ENCODE measurements at regions not wholly inside any gene's neighbourhood (a gene's known extent, or its start where the extent isn't known, plus 50 kb on each side); places are given as distances from the start of the nearest gene placed in this dataset.

DNA sequence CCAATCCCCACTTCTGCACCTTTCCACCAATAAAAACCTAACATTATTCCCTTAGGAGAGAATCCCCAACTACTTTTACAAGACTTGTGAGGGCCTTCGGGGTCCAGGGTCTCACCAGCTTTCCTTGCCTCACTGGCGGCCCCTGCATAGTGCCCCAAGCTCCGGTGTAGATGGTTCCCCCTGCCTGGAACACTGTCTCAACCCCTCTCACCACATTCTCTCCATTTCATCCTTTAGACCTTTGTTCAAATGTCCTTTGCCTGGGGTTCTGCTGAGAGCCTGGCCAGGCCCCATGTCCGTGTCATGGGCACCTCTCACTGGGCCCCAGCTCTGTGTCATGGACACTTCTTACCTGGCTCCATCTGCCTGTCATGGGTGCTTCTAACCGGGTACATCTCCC, 64.5 kb upstream of the SORCS3 start:
- no peak for DNase-seq (ENCODE audit: low spot score)

DNA sequence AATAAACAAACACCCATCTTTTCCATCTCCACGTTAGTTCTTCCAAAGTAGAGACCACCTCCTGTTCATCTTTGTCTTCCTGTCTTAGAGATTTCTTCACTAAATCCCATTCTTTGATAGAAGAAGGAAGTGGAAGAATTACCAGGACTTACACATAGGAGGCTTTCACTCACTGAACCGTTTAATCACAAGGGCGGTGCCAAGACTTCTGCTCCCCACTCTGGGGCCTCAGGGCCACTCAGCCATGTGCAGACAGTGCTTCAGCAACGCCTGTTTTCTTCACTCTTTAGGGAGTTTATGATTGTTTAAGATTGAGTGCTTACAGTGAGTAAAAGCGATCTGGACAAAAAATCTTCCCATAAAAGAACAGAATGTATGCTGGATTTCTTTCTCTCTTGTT, 63.9 kb upstream of the SORCS3 start:
- DNase-seq (ENCODE audit: low spot score): no peak

DNA sequence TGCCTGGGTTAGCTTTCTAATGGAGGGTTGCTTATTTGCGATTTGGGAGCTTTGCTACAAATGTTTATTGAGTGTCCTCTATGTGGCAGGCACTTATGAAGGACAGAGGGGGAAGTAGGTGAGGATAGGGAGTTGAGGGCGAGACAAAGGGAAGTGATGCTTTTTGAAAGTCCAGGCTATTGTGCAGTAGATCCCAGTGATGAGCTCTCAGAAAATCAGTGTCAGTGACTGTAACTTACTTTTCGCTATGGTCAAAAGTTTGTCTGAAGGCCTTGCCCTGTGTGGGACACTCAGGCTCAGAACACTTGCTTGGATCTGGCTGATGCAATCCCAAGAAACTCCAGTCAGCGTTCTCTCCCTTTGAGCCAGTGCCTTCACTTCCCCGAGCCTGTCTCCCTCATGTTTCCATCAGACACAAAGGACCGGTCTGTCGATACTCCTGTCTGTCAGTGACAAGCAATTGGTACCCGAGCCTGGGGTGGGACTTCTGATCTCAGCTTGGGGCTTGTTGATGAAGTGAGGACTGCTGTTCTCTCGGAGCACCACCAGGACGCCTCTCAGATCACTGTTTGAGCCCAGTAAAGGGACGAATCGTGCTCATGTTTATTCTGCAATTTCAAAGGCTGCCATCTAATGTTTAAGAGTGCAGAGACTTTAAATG, 63.1 kb upstream of the SORCS3 start:
- no peak for DNase-seq (ENCODE audit: low spot score)

- DNase-seq (ENCODE audit: low spot score): no peak
Measured at GRCh38 chr10:104578671-104579070, 62.4 kb upstream of the SORCS3 start.

- no peak for DNase-seq (ENCODE audit: low spot score)
Measured at GRCh38 chr10:104579136-104579535, 62.0 kb upstream of the SORCS3 start.

- no peak for DNase-seq (ENCODE audit: low spot score)
Measured at GRCh38 chr10:104580321-104580720, 60.8 kb upstream of the SORCS3 start.

- DNase-seq (ENCODE audit: low spot score): peak; percentile 63
Measured at GRCh38 chr10:104580774-104581675, 60.1 kb upstream of the SORCS3 start.

- no peak for DNase-seq (ENCODE audit: low spot score)
Measured at GRCh38 chr10:104581884-104582601, 59.0 kb upstream of the SORCS3 start.

DNA sequence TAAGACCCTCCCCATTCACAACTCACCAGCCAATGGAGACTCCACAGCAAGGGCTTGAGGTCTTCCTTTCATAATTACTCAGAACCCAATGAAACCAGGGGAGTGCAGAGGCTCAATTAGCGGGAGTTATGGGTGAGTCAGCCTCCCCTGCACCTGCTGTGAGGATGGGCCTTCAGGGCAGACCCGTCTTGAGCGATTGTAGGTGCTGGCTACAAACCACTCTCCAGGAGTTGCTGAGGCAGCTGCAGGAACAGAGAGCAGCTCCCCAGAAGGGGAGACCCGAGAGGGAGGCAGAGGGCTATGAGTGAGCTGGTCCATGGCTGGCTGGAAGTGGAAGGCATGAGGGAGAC, 58.5 kb upstream of the SORCS3 start:
- DNase-seq (ENCODE audit: low spot score): no peak

GRCh38 chr10:104582966-104583365, 58.1 kb upstream of the SORCS3 start:
- DNase-seq (ENCODE audit: low spot score): no peak

GRCh38 chr10:104584541-104584940, 56.5 kb upstream of the SORCS3 start:
- DNase-seq (ENCODE audit: low spot score): no peak

- no peak for DNase-seq (ENCODE audit: low spot score)
Measured at GRCh38 chr10:104587751-104588150, 53.3 kb upstream of the SORCS3 start.

GRCh38 chr10:104589431-104589830, 51.7 kb upstream of the SORCS3 start:
- DNase-seq (ENCODE audit: low spot score): no peak

GRCh38 chr10:104589871-104590270, 51.2 kb upstream of the SORCS3 start:
- DNase-seq (ENCODE audit: low spot score): no peak

All from CD4-positive, alpha-beta T cell treated with Interleukin-6 at 100 ng/mL for 8 hours (primary cell).